ENCODE measurements at regions not wholly inside any gene's neighbourhood (a gene's known extent, or its start where the extent isn't known, plus 50 kb on each side); places are given as distances from the start of the nearest gene placed in this dataset.

DNA sequence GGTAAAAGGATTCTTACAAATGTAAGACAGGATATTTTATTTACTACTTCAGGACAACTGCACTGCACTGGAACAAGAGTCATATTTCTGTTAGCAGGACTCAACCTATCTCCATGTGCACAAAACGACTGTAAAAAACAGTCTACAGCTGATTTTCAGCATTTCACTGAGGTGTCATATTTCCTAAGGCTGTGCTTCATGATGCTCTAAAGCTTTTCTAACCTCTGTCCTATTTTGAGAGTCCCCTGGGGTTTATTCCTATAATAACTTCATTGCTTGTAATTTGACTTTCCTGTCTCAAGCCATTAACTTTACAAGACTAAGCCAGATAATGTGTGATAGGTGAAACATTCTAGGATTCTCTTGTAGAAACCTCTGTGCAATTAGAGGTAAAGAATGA lies 472.3 kb downstream of the HINT1 start:
- Histone ChIP-seq H3K4me1 (ENCODE audit: control insufficient read depth, insufficient read depth, low read length) (no peaks in the 10 kb centered on the region), H3K27me3 (ENCODE audit: control insufficient read depth, insufficient read depth, low read length) (no peaks in the 10 kb centered on the region), H3K27ac (ENCODE audit: low read depth, low read length) (no peak overlapping the region), H3K36me3 (ENCODE audit: control insufficient read depth, insufficient read depth, low read length) (no peaks in the 10 kb centered on the region), H3K9me3 (ENCODE audit: control insufficient read depth, insufficient read depth, low read depth, low read length) (no peaks in the 10 kb centered on the region), H3K4me3 (ENCODE audit: low read depth, low read length) (no peak overlapping the region), H3K9ac (ENCODE audit: low read length) (no peak overlapping the region)

DNA sequence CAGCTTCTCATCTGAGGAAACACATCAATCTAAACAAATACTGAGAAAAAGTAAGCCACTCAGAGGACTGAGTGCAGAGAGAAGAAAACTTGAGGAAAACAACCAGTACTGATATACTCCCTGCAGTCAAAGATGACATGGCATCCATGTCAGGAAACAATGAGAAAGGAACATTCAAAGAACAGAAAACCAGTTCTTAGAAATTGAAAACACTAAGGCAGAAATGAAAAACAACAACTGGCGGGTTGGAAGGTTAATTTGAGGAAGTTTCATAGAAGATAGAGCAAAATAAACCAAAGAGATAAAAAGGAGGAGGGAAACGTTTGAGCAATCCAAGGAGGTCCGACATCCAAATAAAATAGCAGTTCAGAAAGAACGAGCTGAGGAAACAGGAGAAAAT lies 475.2 kb downstream of the HINT1 start:
- no peaks in the 10 kb centered on the region for H3K27me3 ChIP-seq (ENCODE audit: control insufficient read depth, insufficient read depth, low read length)
- H3K9me3 ChIP-seq (ENCODE audit: control insufficient read depth, insufficient read depth, low read depth, low read length) = no peaks in the 10 kb centered on the region
- no peaks in the 10 kb centered on the region for H3K36me3 ChIP-seq (ENCODE audit: control insufficient read depth, insufficient read depth, low read length)
- H3K9ac ChIP-seq (ENCODE audit: low read length) = no peak overlapping the region
- H3K27ac ChIP-seq (ENCODE audit: low read depth, low read length) = no peak overlapping the region
- no peak overlapping the region for H3K4me3 ChIP-seq (ENCODE audit: low read depth, low read length)
- no peaks in the 10 kb centered on the region for H3K4me1 ChIP-seq (ENCODE audit: control insufficient read depth, insufficient read depth, low read length)

DNA sequence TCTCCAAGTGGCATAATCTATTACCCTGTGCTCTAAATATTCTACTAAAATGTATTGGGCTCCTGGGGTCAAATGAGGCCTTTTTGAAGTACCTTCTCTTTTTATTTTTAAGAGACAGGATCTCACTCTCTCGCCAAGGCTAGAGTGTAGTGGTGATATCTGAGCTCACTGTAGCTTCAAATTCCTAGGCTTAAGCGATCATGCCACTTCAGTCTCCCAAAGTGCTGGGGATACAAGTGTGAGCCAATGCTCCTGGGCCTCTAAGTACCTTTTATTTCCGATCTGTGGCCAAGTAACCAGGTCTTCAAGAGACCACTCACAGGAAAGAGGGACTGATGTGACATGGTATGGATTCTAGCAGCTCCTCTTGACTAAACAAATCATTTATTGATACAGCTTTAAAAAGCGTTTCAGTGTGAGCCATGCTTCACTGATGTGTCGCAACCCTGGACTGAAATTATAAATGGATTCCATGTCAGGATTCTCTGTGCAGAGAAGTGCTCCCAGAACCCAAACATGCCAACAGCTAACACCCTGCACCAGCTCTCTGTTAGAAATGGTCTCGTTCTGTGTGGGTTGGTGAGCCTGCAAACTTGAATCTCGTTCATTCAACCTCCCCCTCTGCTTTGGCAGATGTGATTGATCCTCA lies 477.8 kb downstream of the HINT1 start:
- Histone ChIP-seq H3K9ac (ENCODE audit: low read length) (no peak overlapping the region), H3K27me3 (ENCODE audit: control insufficient read depth, insufficient read depth, low read length) (no peaks in the 10 kb centered on the region), H3K4me1 (ENCODE audit: control insufficient read depth, insufficient read depth, low read length) (no peaks in the 10 kb centered on the region), H3K36me3 (ENCODE audit: control insufficient read depth, insufficient read depth, low read length) (no peaks in the 10 kb centered on the region), H3K9me3 (ENCODE audit: control insufficient read depth, insufficient read depth, low read depth, low read length) (no peaks in the 10 kb centered on the region), H3K4me3 (ENCODE audit: low read depth, low read length) (no peak overlapping the region), H3K27ac (ENCODE audit: low read depth, low read length) (no peak overlapping the region)

DNA sequence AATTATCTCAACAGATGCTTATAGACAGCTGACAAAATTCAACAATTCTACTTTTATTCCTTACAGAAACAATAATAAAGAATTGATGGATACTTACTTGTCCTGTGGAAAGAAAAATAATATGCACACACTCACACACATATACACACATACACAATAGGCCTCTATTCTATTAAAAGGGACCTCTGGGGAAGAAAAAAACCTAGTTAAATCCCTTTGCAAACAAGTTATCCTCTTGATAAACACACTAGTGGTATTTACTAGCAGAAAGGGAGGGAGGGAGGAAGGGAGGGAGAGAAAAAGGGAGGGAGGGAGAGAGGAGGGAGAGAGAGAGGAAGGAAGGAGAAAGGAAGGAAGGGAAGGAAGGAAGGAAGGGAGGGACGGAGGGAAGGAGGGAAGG lies 486.4 kb downstream of the HINT1 start:
- Histone ChIP-seq H3K4me3 (ENCODE audit: low read depth, low read length) (no peak overlapping the region), H3K27me3 (ENCODE audit: control insufficient read depth, insufficient read depth, low read length) (no peaks in the 10 kb centered on the region), H3K36me3 (ENCODE audit: control insufficient read depth, insufficient read depth, low read length) (no peaks in the 10 kb centered on the region), H3K4me1 (ENCODE audit: control insufficient read depth, insufficient read depth, low read length) (no peaks in the 10 kb centered on the region), H3K9ac (ENCODE audit: low read length) (no peak overlapping the region), H3K27ac (ENCODE audit: low read depth, low read length) (no peak overlapping the region), H3K9me3 (ENCODE audit: control insufficient read depth, insufficient read depth, low read depth, low read length) (no peaks in the 10 kb centered on the region)

DNA sequence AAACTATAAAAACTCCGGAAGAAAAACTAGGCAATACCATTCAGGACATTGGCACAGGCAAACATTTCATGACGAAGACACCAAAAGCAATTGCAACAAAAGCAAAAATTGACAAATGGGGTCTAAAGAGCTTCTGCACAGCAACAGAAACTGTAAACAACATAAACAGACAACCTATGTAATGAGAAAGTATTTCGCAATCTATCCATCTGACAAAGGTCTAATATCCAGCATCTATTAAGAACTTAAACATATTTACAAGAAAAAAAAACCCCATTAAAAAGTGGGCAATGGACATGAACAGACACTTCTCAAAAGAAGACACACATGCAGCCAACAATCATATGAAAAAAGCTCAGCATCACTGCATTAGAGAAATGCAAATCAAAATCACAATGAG lies 498.6 kb downstream of the HINT1 start:
- H3K4me1 ChIP-seq (ENCODE audit: control insufficient read depth, insufficient read depth, low read length) = no peaks in the 10 kb centered on the region
- no peak overlapping the region for H3K9ac ChIP-seq (ENCODE audit: low read length)
- no peak overlapping the region for H3K4me3 ChIP-seq (ENCODE audit: low read depth, low read length)
- H3K27ac ChIP-seq (ENCODE audit: low read depth, low read length) = no peak overlapping the region
- H3K27me3 ChIP-seq (ENCODE audit: control insufficient read depth, insufficient read depth, low read length) = no peaks in the 10 kb centered on the region
- H3K9me3 ChIP-seq (ENCODE audit: control insufficient read depth, insufficient read depth, low read depth, low read length) = no peaks in the 10 kb centered on the region
- no peaks in the 10 kb centered on the region for H3K36me3 ChIP-seq (ENCODE audit: control insufficient read depth, insufficient read depth, low read length)

DNA sequence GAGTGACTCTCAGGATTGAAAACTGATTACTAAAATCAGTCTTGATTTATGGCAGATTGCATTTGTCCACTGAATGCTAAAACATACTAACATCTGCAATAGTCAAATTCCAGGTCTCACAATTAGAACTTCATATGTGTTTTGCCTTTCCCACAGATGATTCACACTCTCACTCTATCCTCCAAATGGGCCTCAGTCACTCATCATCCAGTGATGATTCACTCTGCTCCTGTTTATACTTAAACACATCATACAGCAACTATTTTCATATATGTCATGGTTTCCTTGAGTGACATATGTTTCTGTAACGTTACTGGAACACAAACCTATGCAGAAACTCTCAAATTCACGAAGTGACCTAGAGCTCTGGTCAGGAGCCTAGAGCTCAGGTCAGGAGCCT lies 512.9 kb downstream of the HINT1 start:
- Histone ChIP-seq H3K4me1 (ENCODE audit: control insufficient read depth, insufficient read depth, low read length) (peaks cover 6% of the 10 kb centered on the region; the same call in 1 of the 2 replicates), H3K9ac (ENCODE audit: low read length) (no peak overlapping the region), H3K9me3 (ENCODE audit: control insufficient read depth, insufficient read depth, low read depth, low read length) (no peaks in the 10 kb centered on the region), H3K36me3 (ENCODE audit: control insufficient read depth, insufficient read depth, low read length) (no peaks in the 10 kb centered on the region), H3K27ac (ENCODE audit: low read depth, low read length) (no peak overlapping the region), H3K4me3 (ENCODE audit: low read depth, low read length) (no peak overlapping the region), H3K27me3 (ENCODE audit: control insufficient read depth, insufficient read depth, low read length) (no peaks in the 10 kb centered on the region)

DNA sequence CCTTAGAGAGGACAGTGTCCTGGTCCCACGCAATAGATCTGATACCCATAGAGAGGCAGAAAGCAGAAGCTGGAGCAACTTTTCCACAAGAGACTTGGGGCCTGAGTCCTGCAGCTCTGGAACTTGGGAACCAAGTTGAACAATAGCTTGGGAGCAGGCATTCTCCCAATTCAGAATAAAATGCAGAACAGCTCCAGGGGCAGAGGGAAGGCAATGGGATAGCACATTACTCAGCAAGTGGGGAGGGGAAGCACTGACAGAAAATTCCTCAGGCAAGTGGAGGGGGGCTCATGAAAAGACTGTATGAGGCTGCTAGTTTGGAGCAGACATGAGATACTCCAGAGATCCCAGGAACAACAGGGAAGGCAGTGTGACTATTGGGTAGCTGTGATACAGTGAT lies 513.6 kb downstream of the HINT1 start:
- no peaks in the 10 kb centered on the region for H3K27me3 ChIP-seq (ENCODE audit: control insufficient read depth, insufficient read depth, low read length)
- no peak overlapping the region for H3K9ac ChIP-seq (ENCODE audit: low read length)
- no peaks in the 10 kb centered on the region for H3K36me3 ChIP-seq (ENCODE audit: control insufficient read depth, insufficient read depth, low read length)
- no peaks in the 10 kb centered on the region for H3K9me3 ChIP-seq (ENCODE audit: control insufficient read depth, insufficient read depth, low read depth, low read length)
- H3K4me3 ChIP-seq (ENCODE audit: low read depth, low read length) = no peak overlapping the region
- peaks cover 6% of the 10 kb centered on the region; the same call in 1 of the 2 replicates for H3K4me1 ChIP-seq (ENCODE audit: control insufficient read depth, insufficient read depth, low read length)
- H3K27ac ChIP-seq (ENCODE audit: low read depth, low read length) = no peak overlapping the region

DNA sequence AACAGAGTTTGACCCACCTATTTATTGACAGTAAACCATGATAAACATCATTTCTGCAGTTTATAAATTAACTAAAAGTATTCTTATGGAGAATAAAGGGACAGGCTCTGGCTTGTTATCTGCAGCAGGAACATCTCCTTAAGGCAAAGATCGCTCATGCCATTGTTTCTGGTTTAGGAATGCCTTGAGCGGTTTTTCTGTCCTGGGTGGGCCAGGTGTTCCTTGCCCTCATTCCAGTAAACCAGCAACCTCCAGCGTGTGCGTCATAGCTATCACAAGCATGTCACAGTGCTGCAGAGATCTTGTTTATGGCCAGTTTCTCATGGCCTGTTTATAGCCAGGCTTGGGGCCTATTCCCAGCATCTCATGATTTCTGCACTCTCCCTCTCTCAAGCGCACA lies 521.7 kb downstream of the HINT1 start:
- Histone ChIP-seq H3K9me3 (ENCODE audit: control insufficient read depth, insufficient read depth, low read depth, low read length) (peaks cover 32% of the 10 kb centered on the region), H3K27ac (ENCODE audit: low read depth, low read length) (no peak overlapping the region)

DNA sequence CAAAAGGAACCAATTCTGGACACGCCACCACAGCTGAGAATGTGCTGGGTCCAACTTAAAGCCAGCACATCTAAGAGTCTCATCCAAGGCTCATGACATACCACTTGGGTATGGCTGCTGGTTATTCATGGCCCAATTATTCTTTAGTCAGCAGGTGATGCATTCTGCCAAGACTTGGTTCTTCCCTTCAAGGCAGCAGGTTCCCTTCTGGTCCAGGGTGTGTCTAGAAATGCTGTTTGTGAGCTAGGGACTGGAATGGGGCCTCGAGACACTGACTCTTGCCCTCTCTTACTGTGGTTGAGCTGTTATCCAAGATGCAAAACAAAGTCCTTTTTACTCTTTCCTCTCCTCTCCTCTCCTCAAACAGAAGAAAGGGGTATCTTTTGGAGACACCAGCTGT lies 522.6 kb downstream of the HINT1 start:
- Histone ChIP-seq H3K9me3 (ENCODE audit: control insufficient read depth, insufficient read depth, low read depth, low read length) (peaks cover 32% of the 10 kb centered on the region), H3K36me3 (ENCODE audit: control insufficient read depth, insufficient read depth, low read length) (no peaks in the 10 kb centered on the region), H3K4me1 (ENCODE audit: control insufficient read depth, insufficient read depth, low read length) (no peaks in the 10 kb centered on the region), H3K9ac (ENCODE audit: low read length) (no peak overlapping the region), H3K27me3 (ENCODE audit: control insufficient read depth, insufficient read depth, low read length) (no peaks in the 10 kb centered on the region), H3K27ac (ENCODE audit: low read depth, low read length) (no peak overlapping the region), H3K4me3 (ENCODE audit: low read depth, low read length) (no peak overlapping the region)

More for the DNA sequence above, 521.7 kb downstream of the HINT1 start:
- Histone ChIP-seq H3K4me3 (ENCODE audit: low read depth, low read length) (no peak overlapping the region), H3K36me3 (ENCODE audit: control insufficient read depth, insufficient read depth, low read length) (no peaks in the 10 kb centered on the region), H3K27me3 (ENCODE audit: control insufficient read depth, insufficient read depth, low read length) (no peaks in the 10 kb centered on the region), H3K4me1 (ENCODE audit: control insufficient read depth, insufficient read depth, low read length) (no peaks in the 10 kb centered on the region), H3K9ac (ENCODE audit: low read length) (no peak overlapping the region)

DNA sequence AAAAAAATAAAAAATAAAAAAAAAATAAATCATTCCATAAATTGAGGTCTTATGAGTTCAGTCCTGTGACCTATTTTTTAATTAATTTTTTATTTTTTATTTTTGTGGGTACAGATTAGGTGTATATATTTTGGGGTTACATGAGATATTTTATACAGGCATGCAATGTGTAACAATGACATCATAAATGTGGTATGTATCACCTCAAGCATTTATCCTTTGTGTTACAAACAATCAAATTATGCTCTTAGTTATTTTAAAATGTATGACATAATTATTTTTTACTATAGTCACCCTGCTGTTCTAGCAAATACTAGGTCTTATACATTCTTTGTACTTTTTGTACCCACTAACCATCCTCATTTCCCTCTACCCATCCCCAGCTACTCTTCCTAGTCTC lies 537.9 kb downstream of the HINT1 start:
- Histone ChIP-seq H3K27me3 (ENCODE audit: control insufficient read depth, insufficient read depth, low read length) (no peaks in the 10 kb centered on the region), H3K36me3 (ENCODE audit: control insufficient read depth, insufficient read depth, low read length) (no peaks in the 10 kb centered on the region), H3K9ac (ENCODE audit: low read length) (no peak overlapping the region), H3K4me3 (ENCODE audit: low read depth, low read length) (no peak overlapping the region), H3K9me3 (ENCODE audit: control insufficient read depth, insufficient read depth, low read depth, low read length) (no peaks in the 10 kb centered on the region), H3K4me1 (ENCODE audit: control insufficient read depth, insufficient read depth, low read length) (no peaks in the 10 kb centered on the region), H3K27ac (ENCODE audit: low read depth, low read length) (no peak overlapping the region)

DNA sequence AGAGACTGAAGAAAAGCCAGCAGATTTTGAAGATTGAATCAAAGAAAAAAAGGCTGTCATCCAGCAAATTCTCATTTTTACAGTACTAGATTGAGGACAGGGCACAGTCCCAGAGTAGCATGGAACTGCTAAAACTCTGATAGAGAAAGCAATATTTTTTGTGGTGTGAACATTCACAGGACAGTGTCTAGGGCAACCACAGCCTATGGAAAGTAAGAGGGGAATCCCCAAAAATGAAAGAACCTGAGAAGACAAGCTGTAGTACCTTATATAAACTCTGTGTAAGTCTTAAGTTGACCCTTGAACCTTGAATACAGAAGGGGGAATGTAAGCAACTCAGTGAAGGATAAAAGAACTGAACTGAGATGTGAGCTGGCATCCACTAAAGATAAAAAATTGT lies 540.3 kb downstream of the HINT1 start:
- H3K27ac ChIP-seq (ENCODE audit: low read depth, low read length) = no peak overlapping the region
- H3K36me3 ChIP-seq (ENCODE audit: control insufficient read depth, insufficient read depth, low read length) = no peaks in the 10 kb centered on the region
- no peaks in the 10 kb centered on the region for H3K4me1 ChIP-seq (ENCODE audit: control insufficient read depth, insufficient read depth, low read length)
- H3K9me3 ChIP-seq (ENCODE audit: control insufficient read depth, insufficient read depth, low read depth, low read length) = no peaks in the 10 kb centered on the region
- no peaks in the 10 kb centered on the region for H3K27me3 ChIP-seq (ENCODE audit: control insufficient read depth, insufficient read depth, low read length)
- H3K4me3 ChIP-seq (ENCODE audit: low read depth, low read length) = no peak overlapping the region
- H3K9ac ChIP-seq (ENCODE audit: low read length) = no peak overlapping the region

DNA sequence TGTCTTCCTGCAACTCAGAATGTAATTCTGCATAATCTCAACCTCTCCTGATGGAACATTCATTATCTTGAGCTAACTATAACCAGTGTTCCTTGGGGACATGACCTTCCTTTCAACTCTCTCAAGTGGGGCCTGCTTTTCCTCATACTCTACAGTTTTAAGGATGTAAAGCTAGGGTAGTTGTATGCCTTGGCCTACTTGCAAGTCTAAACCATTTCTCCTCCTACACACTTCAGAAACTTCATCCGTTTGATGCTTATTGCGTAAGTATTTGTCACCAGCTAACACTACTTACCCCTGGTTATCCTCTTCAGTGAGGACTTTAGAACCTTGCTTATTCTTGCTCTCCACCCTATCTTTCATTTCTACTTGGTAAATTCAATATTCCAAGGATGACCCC lies 548.9 kb downstream of the HINT1 start:
- H3K27me3 ChIP-seq (ENCODE audit: control insufficient read depth, insufficient read depth, low read length) = no peaks in the 10 kb centered on the region
- H3K9ac ChIP-seq (ENCODE audit: low read length) = no peak overlapping the region
- H3K27ac ChIP-seq (ENCODE audit: low read depth, low read length) = no peak overlapping the region
- no peaks in the 10 kb centered on the region; the same call in 1 of the 2 replicates for H3K9me3 ChIP-seq (ENCODE audit: control insufficient read depth, insufficient read depth, low read depth, low read length)
- no peaks in the 10 kb centered on the region for H3K36me3 ChIP-seq (ENCODE audit: control insufficient read depth, insufficient read depth, low read length)
- H3K4me1 ChIP-seq (ENCODE audit: control insufficient read depth, insufficient read depth, low read length) = no peaks in the 10 kb centered on the region
- H3K4me3 ChIP-seq (ENCODE audit: low read depth, low read length) = no peak overlapping the region

All from HUES6 (cell line).